Stimulated activated CD4-positive, alpha-beta T cell treated with anti-CD3 and anti-CD28 coated beads, Interleukin-1b, Interleukin-23, amount 100 ng/mL, for 1 hour (primary cell): ENCODE measurements at regions not wholly inside any gene's neighbourhood (a gene's known extent, or its start where the extent isn't known, plus 50 kb on each side); places are given as distances from the start of the nearest gene placed in this dataset.

ENCODE experiments used
- DNase-seq, 2 donors: peaks; one replicate each; pipeline ENCODE4 v3.0.0-alpha.2; 2020; ENCODE audit warnings: low read depth in 2 of 2

DNA sequence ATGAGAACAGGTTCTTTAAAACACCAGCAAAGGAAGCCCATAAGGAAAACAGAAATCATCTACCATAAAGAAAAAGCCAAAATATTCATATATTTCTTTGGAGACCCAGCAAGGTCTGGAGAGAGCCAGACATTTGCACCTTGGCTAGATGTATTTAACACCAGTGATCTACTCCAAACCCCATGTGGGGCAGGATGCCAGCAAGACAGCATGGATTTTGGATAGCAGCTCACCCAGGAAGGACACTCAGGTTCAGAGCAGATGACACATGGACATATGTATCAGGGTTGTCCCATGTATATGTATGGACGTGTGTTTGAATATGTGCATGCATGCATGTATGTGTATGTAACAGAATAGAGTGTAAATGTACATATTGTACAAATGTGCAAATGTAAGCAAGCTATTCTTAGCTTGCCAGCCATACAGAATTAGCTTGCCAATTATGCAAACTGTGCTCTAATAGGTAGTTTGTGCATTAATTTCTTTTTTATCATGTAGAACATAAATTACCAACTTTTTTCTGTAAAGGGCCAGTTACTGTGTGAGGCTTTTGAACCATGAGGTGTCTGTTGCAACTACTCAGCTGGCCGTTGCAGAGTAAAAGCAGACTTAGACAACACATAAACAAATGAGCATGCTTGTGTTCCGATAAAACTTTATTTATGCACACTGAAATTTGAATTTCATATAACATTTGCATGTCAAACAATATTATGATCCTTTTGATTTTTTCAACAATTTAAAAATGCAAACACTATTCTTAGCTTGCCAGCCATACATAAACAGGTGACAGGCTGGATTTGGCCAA lies 73.5 kb upstream of the KAZN start:
- DNase-seq: no peak

DNA sequence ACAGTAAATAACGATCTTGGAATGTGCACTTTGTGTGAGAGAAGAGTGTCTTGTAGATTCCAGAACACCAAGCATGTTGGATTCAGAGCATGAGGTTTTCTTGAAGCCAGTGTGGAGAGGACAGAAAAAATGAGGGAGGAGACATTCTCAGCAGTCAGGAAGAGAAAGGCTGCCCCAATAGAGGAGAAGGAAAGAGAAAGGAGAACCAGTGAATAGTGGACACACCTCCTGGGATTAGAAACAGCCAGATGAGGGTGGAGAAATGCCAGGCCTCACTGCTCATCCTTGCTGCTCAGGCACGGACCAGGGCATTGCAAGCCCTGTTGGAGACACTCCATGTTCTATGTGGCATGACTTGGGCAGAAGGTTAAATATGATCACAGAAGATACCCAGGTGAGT lies 69.0 kb upstream of the KAZN start:
- DNase-seq: no peak

DNA sequence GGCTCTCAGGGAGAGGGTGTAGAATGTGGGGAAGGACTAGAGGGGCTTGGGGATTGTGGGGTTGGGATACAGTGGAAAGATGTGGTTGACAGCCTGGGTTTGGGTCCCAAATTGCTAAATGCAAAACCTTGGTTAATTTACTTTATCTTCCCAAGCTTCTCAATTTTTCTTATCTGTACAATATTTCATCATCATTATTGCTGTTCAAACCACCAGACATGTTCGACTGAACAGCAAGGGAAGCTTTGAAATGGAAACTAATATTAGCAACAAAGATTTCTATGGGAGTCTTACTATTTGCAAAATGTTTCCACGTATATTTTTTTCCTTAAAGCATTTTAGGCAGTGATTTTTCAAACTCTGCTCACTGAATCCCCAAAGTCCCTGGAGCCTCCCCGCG lies 67.0 kb upstream of the KAZN start:
- DNase-seq: no peak

DNA sequence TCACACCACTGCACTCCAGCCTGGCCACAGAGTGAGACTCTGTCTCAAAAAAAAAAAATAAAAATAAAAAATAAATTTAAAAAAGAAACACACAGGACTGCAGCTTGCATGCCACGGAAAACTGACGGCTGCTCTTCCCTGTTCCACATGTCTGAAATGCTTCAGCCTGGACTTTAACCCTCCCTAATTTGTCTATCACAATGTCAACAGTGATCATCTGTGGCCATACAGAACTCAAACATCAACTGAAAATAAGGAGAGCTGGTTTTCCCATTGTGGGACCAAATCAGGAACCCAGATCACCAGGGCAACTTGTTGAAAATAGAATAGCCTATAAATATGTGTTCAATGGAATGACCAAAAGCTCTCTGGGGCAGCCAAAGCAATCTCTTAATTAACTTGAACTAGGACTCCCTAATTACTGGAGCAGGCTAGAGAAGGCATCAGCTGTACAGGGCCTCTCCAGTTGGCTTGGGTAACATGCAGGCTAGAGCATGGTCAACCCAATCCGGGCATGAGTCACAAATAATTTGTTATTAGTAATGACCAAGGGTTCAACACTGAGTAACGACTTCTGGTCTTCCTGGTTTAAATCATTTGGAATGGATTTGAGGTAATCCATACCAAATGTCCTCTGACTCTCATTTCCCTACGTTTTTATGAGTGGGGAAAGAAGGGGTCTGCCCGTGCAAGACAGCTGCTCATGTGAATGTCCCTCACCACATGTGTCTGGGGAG lies 62.7 kb upstream of the KAZN start:
- no peak for DNase-seq

- DNase-seq: no peak
Measured at GRCh38 chr1:14538335-14538734, 60.1 kb upstream of the KAZN start.

GRCh38 chr1:14539309-14539708 lies 59.2 kb upstream of the KAZN start:
- no peak for DNase-seq

- no peak for DNase-seq
Measured at GRCh38 chr1:14539953-14540563, 58.4 kb upstream of the KAZN start.

GRCh38 chr1:14541348-14541747 lies 57.1 kb upstream of the KAZN start:
- no peak for DNase-seq

DNA sequence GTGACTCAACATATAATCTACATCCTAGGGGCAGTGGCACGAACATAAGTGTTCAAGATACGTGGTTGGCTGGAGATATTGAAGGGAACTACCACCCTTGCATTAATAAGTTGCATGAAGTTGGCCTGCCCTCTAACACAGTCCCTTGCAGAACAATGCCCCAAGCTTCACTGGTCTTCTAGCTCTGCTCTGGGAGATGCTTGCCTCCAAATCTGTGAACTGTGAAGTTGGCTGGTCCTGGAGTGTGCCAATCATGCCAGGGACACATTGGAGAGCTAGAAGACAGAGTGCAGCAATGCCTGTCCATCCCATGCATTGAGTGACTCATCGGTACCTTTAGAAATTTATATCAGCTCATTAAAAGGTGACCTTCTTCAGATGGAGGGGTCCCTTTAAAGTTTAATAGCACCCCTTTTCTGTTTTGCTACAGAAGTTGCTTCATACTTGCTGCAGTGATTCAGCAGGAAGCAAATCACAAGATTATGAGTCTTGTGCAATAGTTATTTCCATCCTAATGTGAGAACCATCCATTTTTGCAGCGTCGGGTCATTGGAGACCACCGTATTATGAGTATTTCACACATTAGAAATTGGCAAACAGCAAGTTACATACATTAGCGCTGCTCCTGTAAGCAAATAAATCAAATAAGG lies 55.2 kb upstream of the KAZN start:
- DNase-seq: no peak

DNA sequence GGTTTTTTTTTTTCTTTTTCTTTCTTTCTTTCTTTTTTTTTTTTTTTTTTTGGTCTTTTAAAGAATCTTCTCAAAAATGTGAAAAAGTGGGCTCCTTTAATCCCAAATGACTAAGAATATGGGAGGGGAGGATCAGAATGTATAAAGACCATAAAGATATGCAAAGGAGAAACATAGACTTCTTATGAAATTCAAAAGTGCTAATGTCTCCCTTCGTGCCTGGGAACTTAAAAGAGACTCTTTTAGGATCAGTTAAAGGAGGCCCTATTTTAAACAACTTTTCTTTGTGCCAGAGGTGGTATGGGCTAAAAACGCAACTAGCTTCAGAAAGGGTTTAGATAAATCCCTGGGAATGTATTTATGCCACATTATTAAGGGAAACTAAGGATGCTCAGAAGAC lies 54.2 kb upstream of the KAZN start:
- DNase-seq: no peak

- DNase-seq: no peak
Measured at GRCh38 chr1:14545422-14546025, 53.0 kb upstream of the KAZN start.

GRCh38 chr1:14546416-14546815 lies 52.1 kb upstream of the KAZN start:
- DNase-seq: no peak
